ENCODE measurements at regions not wholly inside any gene's neighbourhood (a gene's known extent, or its start where the extent isn't known, plus 50 kb on each side); places are given as distances from the start of the nearest gene placed in this dataset.
"Not testable (repeated sequence)": the region's sequence is repeated elsewhere in the genome, so short reads cannot be mapped to it uniquely, and the experiment has no call there.

- DNase-seq (ENCODE audit: low read depth), result no peak
Observed at GRCh38 chr11:86861810-86862209, 61.5 kb downstream of the PRSS23 start.

GRCh38 chr11:86863476-86863875 is 63.1 kb downstream of the PRSS23 start:
- no peak for DNase-seq (ENCODE audit: low read depth)

- DNase-seq (ENCODE audit: low read depth), result no peak
Observed at GRCh38 chr11:86865436-86865835, 65.1 kb downstream of the PRSS23 start.

- no peak for DNase-seq (ENCODE audit: low read depth)
Observed at GRCh38 chr11:86869531-86869930, 69.2 kb downstream of the PRSS23 start.

- DNase-seq (ENCODE audit: low read depth), result peak; percentile 15
Observed at GRCh38 chr11:86869966-86870570, 69.7 kb downstream of the PRSS23 start.

GRCh38 chr11:86873573-86874083 is 73.3 kb downstream of the PRSS23 start:
- no peak for DNase-seq (ENCODE audit: low read depth)

GRCh38 chr11:86874304-86875056 is 74.1 kb downstream of the PRSS23 start:
- DNase-seq (ENCODE audit: low read depth), result no peak

GRCh38 chr11:86876716-86877234 is 76.4 kb downstream of the PRSS23 start:
- no peak for DNase-seq (ENCODE audit: low read depth)

- no peak for DNase-seq (ENCODE audit: low read depth)
Observed at GRCh38 chr11:86877503-86877902, 77.2 kb downstream of the PRSS23 start.

- DNase-seq (ENCODE audit: low read depth), result not testable (repeated sequence)
Observed at GRCh38 chr11:86879241-86879640, 76.0 kb downstream of the FZD4 start.

- no peak for DNase-seq (ENCODE audit: low read depth)
Observed at GRCh38 chr11:86885311-86885710, 69.9 kb downstream of the FZD4 start.

- DNase-seq (ENCODE audit: low read depth), result no peak
Observed at GRCh38 chr11:86888164-86889000, 66.8 kb downstream of the FZD4 start.

- DNase-seq (ENCODE audit: low read depth), result no peak
Observed at GRCh38 chr11:86889001-86889341, 66.2 kb downstream of the FZD4 start.

GRCh38 chr11:86891036-86891435 is 64.2 kb downstream of the FZD4 start:
- DNase-seq (ENCODE audit: low read depth), result no peak

- no peak for DNase-seq (ENCODE audit: low read depth)
Observed at GRCh38 chr11:86893235-86893634, 62.0 kb downstream of the FZD4 start.
